ENCODE measurements at regions not wholly inside any gene's neighbourhood (a gene's known extent, or its start where the extent isn't known, plus 50 kb on each side); places are given as distances from the start of the nearest gene placed in this dataset.

DNA sequence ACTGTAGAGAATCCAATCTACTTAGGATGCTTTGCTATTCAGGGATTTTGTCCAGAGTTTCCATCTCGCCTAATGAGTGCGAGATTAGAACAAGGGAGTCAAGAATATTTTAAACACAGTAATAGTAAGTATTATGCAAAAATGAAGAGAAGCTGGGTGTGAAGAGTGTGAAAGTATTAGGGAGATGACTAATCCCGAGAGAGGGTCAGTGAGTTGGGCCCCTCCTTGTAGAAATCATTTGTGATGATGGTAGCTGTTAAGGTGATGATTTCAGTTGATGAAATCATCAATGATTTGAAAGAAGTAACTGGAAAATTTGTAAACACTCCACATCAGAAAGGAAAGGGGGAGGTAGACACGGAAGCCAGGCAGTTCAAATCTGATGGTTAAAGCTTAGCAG, 478.9 kb upstream of the MGAT4C start:
- TF ChIP-seq YY1 (IDR thresholded peaks at IDR 0.05; ENCODE audit: insufficient read depth, insufficient read length) (no peak), ZNF274 (IDR thresholded peaks at IDR 0.05; ENCODE audit: low read depth, low read length) (no peak)
